ENCODE measurements at regions not wholly inside any gene's neighbourhood (a gene's known extent, or its start where the extent isn't known, plus 50 kb on each side); places are given as distances from the start of the nearest gene placed in this dataset.

DNA sequence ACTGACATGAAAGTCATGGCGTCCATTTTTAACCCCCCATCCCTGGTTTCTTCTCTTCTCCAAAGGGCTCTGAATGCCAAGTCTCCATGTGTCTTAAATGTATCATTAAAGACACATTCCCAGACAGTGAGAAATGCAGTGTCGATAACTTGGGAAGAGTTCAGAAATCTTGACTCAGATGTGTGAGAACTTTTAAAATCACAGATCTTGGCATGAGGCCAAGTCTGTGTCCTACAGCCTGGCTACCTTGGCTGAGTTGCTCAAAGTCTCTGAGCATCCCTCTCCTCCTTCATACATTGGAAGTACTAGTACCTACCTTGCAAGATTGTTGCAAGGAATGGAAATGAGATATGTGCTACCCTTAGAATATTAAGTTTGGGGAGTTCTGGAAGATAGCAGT, 1046.5 kb upstream of the RBFOX1 start:
- TF ChIP-seq CTCF (IDR thresholded peaks at IDR 0.05) (no peak), POLR2A (IDR thresholded peaks at IDR 0.05) (no peak), POLR2AphosphoS5 (IDR thresholded peaks at IDR 0.05; ENCODE audit: insufficient read depth in 1 of 2, low read depth in 1 of 2) (no peak)

Data from vagina (tissue), 2 donors.